Osteocyte (in vitro differentiated cells): ENCODE measurements at regions not wholly inside any gene's neighbourhood (a gene's known extent, or its start where the extent isn't known, plus 50 kb on each side); places are given as distances from the start of the nearest gene placed in this dataset.

Source experiments
- DNase-seq: peaks from one replicate; pipeline ENCODE4 v3.0.0; 2021; ENCODE audit warnings: mixed read lengths; ENCODE audit not compliant: unreplicated experiment; ENCODE audit errors: extremely low spot score
- H3K27ac Mint-ChIP-seq: one replicate; pipeline ENCODE4 v1.8.0; 2021; ENCODE audit warnings: mild to moderate bottlenecking, mixed read lengths; ENCODE audit not compliant: unreplicated experiment
- H3K27me3 Mint-ChIP-seq: one replicate; pipeline ENCODE4 v1.8.0; 2021; ENCODE audit warnings: mixed read lengths; ENCODE audit not compliant: unreplicated experiment
- H3K36me3 Mint-ChIP-seq: one replicate; pipeline ENCODE4 v1.8.0; 2021; ENCODE audit warnings: mixed read lengths; ENCODE audit not compliant: unreplicated experiment
- H3K4me1 Mint-ChIP-seq: one replicate; pipeline ENCODE4 v1.8.0; 2021; ENCODE audit warnings: mixed read lengths; ENCODE audit not compliant: unreplicated experiment
- H3K4me3 Mint-ChIP-seq: one replicate; pipeline ENCODE4 v1.8.0; 2021; ENCODE audit warnings: mild to moderate bottlenecking, moderate library complexity, mixed read lengths; ENCODE audit not compliant: unreplicated experiment
- H3K9me3 Mint-ChIP-seq: one replicate; pipeline ENCODE4 v1.8.0; 2021; ENCODE audit warnings: mixed read lengths; ENCODE audit not compliant: unreplicated experiment
- TF ChIP-seq, protein P1 (sequence below): fragments of 200-600 bp; sonication (generic); IDR thresholded peaks from 2 replicates; pipeline ENCODE4 v1.5.0; 2021; ENCODE audit warnings: antibody characterized with exemption, mild to moderate bottlenecking, moderate library complexity

DNA sequence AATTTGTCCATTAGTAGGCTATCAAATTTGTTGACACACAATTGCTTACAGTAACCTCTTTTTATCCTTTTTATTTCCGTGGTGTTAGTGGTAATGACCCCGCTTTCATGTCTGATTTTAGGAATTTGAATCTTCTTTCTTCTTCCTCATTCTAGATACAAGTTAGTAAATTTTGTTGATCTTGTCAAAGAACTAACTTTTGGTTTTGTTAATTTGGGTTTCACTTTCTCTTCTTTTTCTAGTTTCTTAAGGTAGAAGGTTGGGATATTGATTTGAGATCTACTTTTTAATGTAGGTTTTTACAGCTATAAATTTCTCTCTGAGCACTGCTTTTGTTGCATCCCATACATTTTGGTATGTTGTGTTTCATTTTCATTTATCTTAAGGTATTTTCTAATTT, 53.3 kb upstream of the SLC7A1 start:
- Mint-ChIP-seq H3K4me1 (no peaks in the 10 kb centered on the region), H3K27ac (no peak overlapping the region), H3K36me3 (peaks cover 4% of the 10 kb centered on the region), H3K27me3 (no peaks in the 10 kb centered on the region), H3K9me3 (peaks cover 14% of the 10 kb centered on the region), H3K4me3 (no peak overlapping the region)
- TF ChIP-seq, protein P1, sequence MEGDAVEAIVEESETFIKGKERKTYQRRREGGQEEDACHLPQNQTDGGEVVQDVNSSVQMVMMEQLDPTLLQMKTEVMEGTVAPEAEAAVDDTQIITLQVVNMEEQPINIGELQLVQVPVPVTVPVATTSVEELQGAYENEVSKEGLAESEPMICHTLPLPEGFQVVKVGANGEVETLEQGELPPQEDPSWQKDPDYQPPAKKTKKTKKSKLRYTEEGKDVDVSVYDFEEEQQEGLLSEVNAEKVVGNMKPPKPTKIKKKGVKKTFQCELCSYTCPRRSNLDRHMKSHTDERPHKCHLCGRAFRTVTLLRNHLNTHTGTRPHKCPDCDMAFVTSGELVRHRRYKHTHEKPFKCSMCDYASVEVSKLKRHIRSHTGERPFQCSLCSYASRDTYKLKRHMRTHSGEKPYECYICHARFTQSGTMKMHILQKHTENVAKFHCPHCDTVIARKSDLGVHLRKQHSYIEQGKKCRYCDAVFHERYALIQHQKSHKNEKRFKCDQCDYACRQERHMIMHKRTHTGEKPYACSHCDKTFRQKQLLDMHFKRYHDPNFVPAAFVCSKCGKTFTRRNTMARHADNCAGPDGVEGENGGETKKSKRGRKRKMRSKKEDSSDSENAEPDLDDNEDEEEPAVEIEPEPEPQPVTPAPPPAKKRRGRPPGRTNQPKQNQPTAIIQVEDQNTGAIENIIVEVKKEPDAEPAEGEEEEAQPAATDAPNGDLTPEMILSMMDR, result no peak
- no peak for DNase-seq
